HCT116 (cell line): ENCODE measurements at regions not wholly inside any gene's neighbourhood (a gene's known extent, or its start where the extent isn't known, plus 50 kb on each side); places are given as distances from the start of the nearest gene placed in this dataset.

Experiments used
- EZH2 ChIP-seq: fragments of 200-600 bp; sonication (generic); IDR thresholded peaks from 2 replicates; pipeline ENCODE4 v1.6.1; 2017; ENCODE audit warnings: antibody characterized with exemption, mixed run types
- EZH2phosphoT487 ChIP-seq: fragments of 200-600 bp; IDR thresholded peaks from 2 replicates; pipeline ENCODE4 v1.6.1; 2018; ENCODE audit warnings: antibody characterized with exemption, borderline replicate concordance
- POLR2A ChIP-seq: IDR thresholded peaks from 2 replicates; pipeline ENCODE4 v1.7.0; 2011; ENCODE audit warnings: borderline replicate concordance; ENCODE audit not compliant: insufficient read depth, insufficient read length; ENCODE audit errors: extremely low read depth
- TF ChIP-seq, protein P1 (sequence below), 3 experiments: fragments of 200-600 bp in 1 of 3; sonication (generic) in 1 of 3; IDR thresholded peaks in 2 of 3; conservative IDR thresholded peaks in 1 of 3; 2 replicates each; pipeline ENCODE4 v1.5.1; 2012 to 2017; ENCODE audit warnings: low read depth in 2 of 3, low read length in 2 of 3, antibody characterized with exemption in 1 of 3, borderline replicate concordance in 1 of 3, control low read depth in 1 of 3, mild to moderate bottlenecking in 1 of 3, mixed read lengths in 1 of 3, mixed run types in 1 of 3, moderate library complexity in 1 of 3; ENCODE audit not compliant: insufficient read depth in 1 of 3

DNA sequence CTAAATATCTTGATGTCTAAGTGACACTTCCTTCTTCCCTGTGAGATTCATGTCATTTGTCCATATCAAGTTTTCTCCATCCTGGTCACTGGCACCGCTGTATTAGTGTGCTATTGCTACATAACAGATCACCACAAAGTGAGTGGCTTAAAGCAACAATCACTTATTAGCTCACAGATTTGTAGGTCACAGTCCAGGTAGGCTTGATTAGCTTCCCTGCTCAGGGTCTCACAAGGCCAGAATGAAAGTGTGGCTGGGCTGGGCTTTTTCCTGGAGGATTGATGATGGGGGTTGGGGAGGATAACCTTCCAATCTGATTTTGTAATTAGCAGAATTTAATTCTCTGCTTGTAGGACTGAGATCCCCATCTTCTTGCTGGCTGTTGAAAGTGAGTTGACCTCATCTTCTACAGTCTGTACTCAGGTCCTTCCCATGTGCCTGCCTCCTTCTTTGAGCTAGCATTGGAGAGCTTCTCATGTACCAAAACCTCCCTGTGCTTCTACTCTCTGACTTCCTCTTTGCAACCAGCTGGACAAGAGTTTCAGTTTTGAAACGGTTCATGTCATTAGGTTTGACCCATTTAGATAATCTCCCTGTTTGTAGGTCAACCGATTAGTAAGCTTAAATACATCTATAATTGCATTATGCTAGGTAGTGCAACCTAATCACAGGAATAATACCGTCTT lies 152.4 kb upstream of the MAN1A1 start:
- TF ChIP-seq EZH2, result no peak
- TF ChIP-seq, protein P1, sequence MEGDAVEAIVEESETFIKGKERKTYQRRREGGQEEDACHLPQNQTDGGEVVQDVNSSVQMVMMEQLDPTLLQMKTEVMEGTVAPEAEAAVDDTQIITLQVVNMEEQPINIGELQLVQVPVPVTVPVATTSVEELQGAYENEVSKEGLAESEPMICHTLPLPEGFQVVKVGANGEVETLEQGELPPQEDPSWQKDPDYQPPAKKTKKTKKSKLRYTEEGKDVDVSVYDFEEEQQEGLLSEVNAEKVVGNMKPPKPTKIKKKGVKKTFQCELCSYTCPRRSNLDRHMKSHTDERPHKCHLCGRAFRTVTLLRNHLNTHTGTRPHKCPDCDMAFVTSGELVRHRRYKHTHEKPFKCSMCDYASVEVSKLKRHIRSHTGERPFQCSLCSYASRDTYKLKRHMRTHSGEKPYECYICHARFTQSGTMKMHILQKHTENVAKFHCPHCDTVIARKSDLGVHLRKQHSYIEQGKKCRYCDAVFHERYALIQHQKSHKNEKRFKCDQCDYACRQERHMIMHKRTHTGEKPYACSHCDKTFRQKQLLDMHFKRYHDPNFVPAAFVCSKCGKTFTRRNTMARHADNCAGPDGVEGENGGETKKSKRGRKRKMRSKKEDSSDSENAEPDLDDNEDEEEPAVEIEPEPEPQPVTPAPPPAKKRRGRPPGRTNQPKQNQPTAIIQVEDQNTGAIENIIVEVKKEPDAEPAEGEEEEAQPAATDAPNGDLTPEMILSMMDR (IDR thresholded peaks at IDR 0.05 in 2 of 3, conservative IDR thresholded peaks at IDR 0.05 in 1 of 3; ENCODE audit: borderline replicate concordance in 1 of 3, insufficient read depth in 1 of 3, low read depth in 2 of 3, low read length in 2 of 3), result no peak
- no peak for TF ChIP-seq EZH2phosphoT487
- TF ChIP-seq POLR2A, result no peak
